H1 (cell line): ENCODE measurements at regions not wholly inside any gene's neighbourhood (a gene's known extent, or its start where the extent isn't known, plus 50 kb on each side); places are given as distances from the start of the nearest gene placed in this dataset.

Source experiments
- TF ChIP-seq, protein P1 (sequence below): fragments of 300-600 bp; sonication (generic); IDR thresholded peaks from 2 replicates; pipeline ENCODE4 v1.7.1; 2012; ENCODE audit warnings: low read length, moderate library complexity, mild to moderate bottlenecking, inconsistent platforms; ENCODE audit not compliant: insufficient replicate concordance

DNA sequence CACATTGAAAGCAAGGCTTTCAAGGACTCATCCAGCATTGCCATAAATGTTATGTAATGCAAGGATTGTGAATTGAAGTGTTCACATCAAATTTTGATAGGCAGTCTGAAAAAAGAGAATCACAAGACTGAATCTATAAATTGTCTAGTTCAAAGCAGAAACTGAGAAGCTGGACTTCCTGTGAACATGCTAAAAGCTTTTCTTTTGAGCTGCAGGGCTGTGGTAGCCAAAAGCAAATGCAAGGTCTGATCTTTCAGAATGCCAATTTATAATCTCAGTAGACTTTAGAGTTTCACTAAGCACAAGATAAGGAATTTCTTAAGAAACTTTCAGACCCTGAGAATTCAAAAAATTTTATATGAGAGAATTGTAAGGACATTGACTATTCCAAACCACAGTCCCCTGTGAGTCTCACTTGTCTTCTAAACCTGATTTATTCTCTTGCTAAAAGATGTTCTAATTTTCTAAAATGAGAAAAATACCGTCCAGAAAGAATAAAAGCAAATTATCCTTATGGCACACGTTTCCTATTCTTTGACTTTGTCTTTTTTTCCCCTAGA lies 1700.3 kb downstream of the OTOL1 start (continued):
- TF ChIP-seq, protein P1, sequence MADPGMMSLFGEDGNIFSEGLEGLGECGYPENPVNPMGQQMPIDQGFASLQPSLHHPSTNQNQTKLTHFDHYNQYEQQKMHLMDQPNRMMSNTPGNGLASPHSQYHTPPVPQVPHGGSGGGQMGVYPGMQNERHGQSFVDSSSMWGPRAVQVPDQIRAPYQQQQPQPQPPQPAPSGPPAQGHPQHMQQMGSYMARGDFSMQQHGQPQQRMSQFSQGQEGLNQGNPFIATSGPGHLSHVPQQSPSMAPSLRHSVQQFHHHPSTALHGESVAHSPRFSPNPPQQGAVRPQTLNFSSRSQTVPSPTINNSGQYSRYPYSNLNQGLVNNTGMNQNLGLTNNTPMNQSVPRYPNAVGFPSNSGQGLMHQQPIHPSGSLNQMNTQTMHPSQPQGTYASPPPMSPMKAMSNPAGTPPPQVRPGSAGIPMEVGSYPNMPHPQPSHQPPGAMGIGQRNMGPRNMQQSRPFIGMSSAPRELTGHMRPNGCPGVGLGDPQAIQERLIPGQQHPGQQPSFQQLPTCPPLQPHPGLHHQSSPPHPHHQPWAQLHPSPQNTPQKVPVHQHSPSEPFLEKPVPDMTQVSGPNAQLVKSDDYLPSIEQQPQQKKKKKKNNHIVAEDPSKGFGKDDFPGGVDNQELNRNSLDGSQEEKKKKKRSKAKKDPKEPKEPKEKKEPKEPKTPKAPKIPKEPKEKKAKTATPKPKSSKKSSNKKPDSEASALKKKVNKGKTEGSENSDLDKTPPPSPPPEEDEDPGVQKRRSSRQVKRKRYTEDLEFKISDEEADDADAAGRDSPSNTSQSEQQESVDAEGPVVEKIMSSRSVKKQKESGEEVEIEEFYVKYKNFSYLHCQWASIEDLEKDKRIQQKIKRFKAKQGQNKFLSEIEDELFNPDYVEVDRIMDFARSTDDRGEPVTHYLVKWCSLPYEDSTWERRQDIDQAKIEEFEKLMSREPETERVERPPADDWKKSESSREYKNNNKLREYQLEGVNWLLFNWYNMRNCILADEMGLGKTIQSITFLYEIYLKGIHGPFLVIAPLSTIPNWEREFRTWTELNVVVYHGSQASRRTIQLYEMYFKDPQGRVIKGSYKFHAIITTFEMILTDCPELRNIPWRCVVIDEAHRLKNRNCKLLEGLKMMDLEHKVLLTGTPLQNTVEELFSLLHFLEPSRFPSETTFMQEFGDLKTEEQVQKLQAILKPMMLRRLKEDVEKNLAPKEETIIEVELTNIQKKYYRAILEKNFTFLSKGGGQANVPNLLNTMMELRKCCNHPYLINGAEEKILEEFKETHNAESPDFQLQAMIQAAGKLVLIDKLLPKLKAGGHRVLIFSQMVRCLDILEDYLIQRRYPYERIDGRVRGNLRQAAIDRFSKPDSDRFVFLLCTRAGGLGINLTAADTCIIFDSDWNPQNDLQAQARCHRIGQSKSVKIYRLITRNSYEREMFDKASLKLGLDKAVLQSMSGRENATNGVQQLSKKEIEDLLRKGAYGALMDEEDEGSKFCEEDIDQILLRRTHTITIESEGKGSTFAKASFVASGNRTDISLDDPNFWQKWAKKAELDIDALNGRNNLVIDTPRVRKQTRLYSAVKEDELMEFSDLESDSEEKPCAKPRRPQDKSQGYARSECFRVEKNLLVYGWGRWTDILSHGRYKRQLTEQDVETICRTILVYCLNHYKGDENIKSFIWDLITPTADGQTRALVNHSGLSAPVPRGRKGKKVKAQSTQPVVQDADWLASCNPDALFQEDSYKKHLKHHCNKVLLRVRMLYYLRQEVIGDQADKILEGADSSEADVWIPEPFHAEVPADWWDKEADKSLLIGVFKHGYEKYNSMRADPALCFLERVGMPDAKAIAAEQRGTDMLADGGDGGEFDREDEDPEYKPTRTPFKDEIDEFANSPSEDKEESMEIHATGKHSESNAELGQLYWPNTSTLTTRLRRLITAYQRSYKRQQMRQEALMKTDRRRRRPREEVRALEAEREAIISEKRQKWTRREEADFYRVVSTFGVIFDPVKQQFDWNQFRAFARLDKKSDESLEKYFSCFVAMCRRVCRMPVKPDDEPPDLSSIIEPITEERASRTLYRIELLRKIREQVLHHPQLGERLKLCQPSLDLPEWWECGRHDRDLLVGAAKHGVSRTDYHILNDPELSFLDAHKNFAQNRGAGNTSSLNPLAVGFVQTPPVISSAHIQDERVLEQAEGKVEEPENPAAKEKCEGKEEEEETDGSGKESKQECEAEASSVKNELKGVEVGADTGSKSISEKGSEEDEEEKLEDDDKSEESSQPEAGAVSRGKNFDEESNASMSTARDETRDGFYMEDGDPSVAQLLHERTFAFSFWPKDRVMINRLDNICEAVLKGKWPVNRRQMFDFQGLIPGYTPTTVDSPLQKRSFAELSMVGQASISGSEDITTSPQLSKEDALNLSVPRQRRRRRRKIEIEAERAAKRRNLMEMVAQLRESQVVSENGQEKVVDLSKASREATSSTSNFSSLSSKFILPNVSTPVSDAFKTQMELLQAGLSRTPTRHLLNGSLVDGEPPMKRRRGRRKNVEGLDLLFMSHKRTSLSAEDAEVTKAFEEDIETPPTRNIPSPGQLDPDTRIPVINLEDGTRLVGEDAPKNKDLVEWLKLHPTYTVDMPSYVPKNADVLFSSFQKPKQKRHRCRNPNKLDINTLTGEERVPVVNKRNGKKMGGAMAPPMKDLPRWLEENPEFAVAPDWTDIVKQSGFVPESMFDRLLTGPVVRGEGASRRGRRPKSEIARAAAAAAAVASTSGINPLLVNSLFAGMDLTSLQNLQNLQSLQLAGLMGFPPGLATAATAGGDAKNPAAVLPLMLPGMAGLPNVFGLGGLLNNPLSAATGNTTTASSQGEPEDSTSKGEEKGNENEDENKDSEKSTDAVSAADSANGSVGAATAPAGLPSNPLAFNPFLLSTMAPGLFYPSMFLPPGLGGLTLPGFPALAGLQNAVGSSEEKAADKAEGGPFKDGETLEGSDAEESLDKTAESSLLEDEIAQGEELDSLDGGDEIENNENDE = no peak
